ENCODE measurements at regions not wholly inside any gene's neighbourhood (a gene's known extent, or its start where the extent isn't known, plus 50 kb on each side); places are given as distances from the start of the nearest gene placed in this dataset.
A peak's percentile ranks its signal among the peaks of the same experiment; 100 is the strongest.
"Not testable (repeated sequence)": the region's sequence is repeated elsewhere in the genome, so short reads cannot be mapped to it uniquely, and the experiment has no call there.

DNA sequence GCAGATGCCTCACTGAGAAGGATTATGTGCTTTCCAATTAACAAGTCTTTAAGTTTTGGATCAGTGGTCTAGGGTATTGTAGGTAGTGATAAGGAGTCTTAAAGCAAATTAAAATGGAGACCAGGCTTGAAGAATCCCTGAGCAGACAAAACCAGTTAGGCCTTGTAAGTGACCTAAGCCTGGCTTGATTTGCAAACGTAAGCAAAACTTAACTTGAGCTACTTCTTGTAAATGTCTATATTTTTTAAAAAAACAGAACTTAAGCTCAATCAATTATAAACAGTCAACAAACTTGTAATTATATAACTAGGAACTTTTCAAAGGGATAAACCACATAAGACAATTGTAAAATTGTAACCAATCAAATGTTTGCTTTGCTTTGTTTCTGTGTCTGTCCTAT, 72.7 kb upstream of the NALF2 start:
- Histone ChIP-seq H3K9me3 (replicated peaks in 1 of 11) (peaks cover 0 to 7% (median 0%) of the 10 kb centered on the region in 11 experiments; a peak in 2 of 22 replicates), H3K4me3 (no peak overlapping the region), H3K27ac (no peak overlapping the region), H3K9ac (no peak overlapping the region), H3K27me3 (peaks cover 60 to 69% (median 65%) of the 10 kb centered on the region in 11 experiments), H4K20me1 (no peaks in the 10 kb centered on the region), H3K4me1 (peaks cover 0 to 8% (median 0%) of the 10 kb centered on the region in 10 experiments; a peak in 2 of 20 replicates), H3K4me2 (no peak overlapping the region), H3K36me3 (no peaks in the 10 kb centered on the region)
- TF ChIP-seq Cebpa-rat (IDR thresholded peaks at IDR 0.05), result no peak

GRCh38 chrX:69430785-69431184, 73.3 kb upstream of the NALF2 start:
- TF ChIP-seq Cebpa-rat (IDR thresholded peaks at IDR 0.05), result no peak
- peaks cover 0 to 7% (median 0%) of the 10 kb centered on the region in 11 experiments; a peak in 2 of 22 replicates for H3K9me3 ChIP-seq (replicated peaks in 1 of 11)
- H3K36me3 ChIP-seq, result no peaks in the 10 kb centered on the region
- H3K4me3 ChIP-seq, result no peak overlapping the region
- H3K4me1 ChIP-seq, result peaks cover 0 to 8% (median 0%) of the 10 kb centered on the region in 10 experiments; a peak in 2 of 20 replicates
- H4K20me1 ChIP-seq, result no peaks in the 10 kb centered on the region; a peak in 1 of 22 replicates
- H3K27ac ChIP-seq, result no peak overlapping the region
- no peak overlapping the region for H3K9ac ChIP-seq
- peak overlapping the region in 2 of 11 experiments; percentile 28 to 29; a peak in 2 of 22 replicates for H3K4me2 ChIP-seq
- H3K27me3 ChIP-seq, result peaks cover 66 to 76% (median 71%) of the 10 kb centered on the region in 11 experiments

- Histone ChIP-seq H3K4me1 (peaks cover 0 to 8% (median 0%) of the 10 kb centered on the region in 10 experiments; a peak in 2 of 20 replicates), H3K27me3 (peaks cover 79 to 89% (median 84%) of the 10 kb centered on the region in 11 experiments), H3K27ac (no peak overlapping the region), H3K4me3 (no peak overlapping the region), H3K9ac (no peak overlapping the region), H3K4me2 (no peak overlapping the region), H3K9me3 (replicated peaks in 1 of 11) (peaks cover 0 to 7% (median 0%) of the 10 kb centered on the region in 11 experiments; a peak in 2 of 22 replicates), H3K36me3 (no peaks in the 10 kb centered on the region), H4K20me1 (no peaks in the 10 kb centered on the region; a peak in 1 of 22 replicates)
- TF ChIP-seq Cebpa-rat (IDR thresholded peaks at IDR 0.05), result no peak
Observed at GRCh38 chrX:69429339-69430015, 74.6 kb upstream of the NALF2 start.

- H3K4me2 ChIP-seq, result no peak overlapping the region
- H3K27me3 ChIP-seq, result peaks cover 80 to 91% (median 84%) of the 10 kb centered on the region in 11 experiments
- H3K4me3 ChIP-seq, result no peak overlapping the region
- no peak overlapping the region for H3K9ac ChIP-seq
- TF ChIP-seq Cebpa-rat (IDR thresholded peaks at IDR 0.05), result no peak
- H3K27ac ChIP-seq, result no peak overlapping the region
- no peaks in the 10 kb centered on the region; a peak in 1 of 22 replicates for H4K20me1 ChIP-seq
- peaks cover 0 to 8% (median 0%) of the 10 kb centered on the region in 11 experiments; a peak in 4 of 22 replicates for H3K9me3 ChIP-seq (replicated peaks in 1 of 11)
- H3K4me1 ChIP-seq, result peaks cover 0 to 8% (median 0%) of the 10 kb centered on the region in 10 experiments; a peak in 2 of 20 replicates
- no peaks in the 10 kb centered on the region for H3K36me3 ChIP-seq
Observed at GRCh38 chrX:69428216-69428615, 75.9 kb upstream of the NALF2 start.

- H3K4me2 ChIP-seq, result no peak overlapping the region
- no peak overlapping the region for H3K9ac ChIP-seq
- H3K36me3 ChIP-seq, result no peaks in the 10 kb centered on the region
- H4K20me1 ChIP-seq, result no peaks in the 10 kb centered on the region; a peak in 1 of 22 replicates
- no peak overlapping the region for H3K27ac ChIP-seq
- no peak overlapping the region for H3K4me3 ChIP-seq
- no peak for TF ChIP-seq Cebpa-rat (IDR thresholded peaks at IDR 0.05)
- peaks cover 7 to 30% (median 19%) of the 10 kb centered on the region in 11 experiments; a peak in 20 of 22 replicates for H3K9me3 ChIP-seq (replicated peaks in 1 of 11)
- H3K27me3 ChIP-seq, result peaks cover 52 to 71% (median 63%) of the 10 kb centered on the region in 11 experiments
- H3K4me1 ChIP-seq, result no peaks in the 10 kb centered on the region
Observed at GRCh38 chrX:69424910-69425309, 79.2 kb upstream of the NALF2 start.

GRCh38 chrX:69424161-69424560, 80.0 kb upstream of the NALF2 start:
- no peak for TF ChIP-seq Cebpa-rat (IDR thresholded peaks at IDR 0.05)
- no peak overlapping the region for H3K27ac ChIP-seq
- H3K9ac ChIP-seq, result no peak overlapping the region
- H3K36me3 ChIP-seq, result no peaks in the 10 kb centered on the region
- H3K9me3 ChIP-seq (replicated peaks in 1 of 11), result peaks cover 7 to 30% (median 19%) of the 10 kb centered on the region in 11 experiments; a peak in 20 of 22 replicates
- peaks cover 45 to 65% (median 61%) of the 10 kb centered on the region in 11 experiments for H3K27me3 ChIP-seq
- no peaks in the 10 kb centered on the region; a peak in 1 of 22 replicates for H4K20me1 ChIP-seq
- H3K4me3 ChIP-seq, result no peak overlapping the region
- H3K4me1 ChIP-seq, result no peaks in the 10 kb centered on the region
- H3K4me2 ChIP-seq, result no peak overlapping the region

- H3K4me3 ChIP-seq, H3K9ac ChIP-seq, H3K4me1 ChIP-seq, H4K20me1 ChIP-seq, H3K4me2 ChIP-seq, H3K36me3 ChIP-seq, H3K27ac ChIP-seq: not testable (repeated sequence)
- peaks cover 29 to 52% (median 42%) of the 10 kb centered on the region in 11 experiments for H3K27me3 ChIP-seq
- peaks cover 7 to 35% (median 25%) of the 10 kb centered on the region in 11 experiments; a peak in 21 of 22 replicates for H3K9me3 ChIP-seq (replicated peaks in 1 of 11)
Observed at GRCh38 chrX:69422208-69422607, 81.9 kb upstream of the NALF2 start.

- no peak overlapping the region for H3K9ac ChIP-seq
- peaks cover 0 to 5% (median 0%) of the 10 kb centered on the region in 10 experiments; a peak in 3 of 20 replicates for H3K4me1 ChIP-seq
- no peak overlapping the region for H3K4me3 ChIP-seq
- H3K36me3 ChIP-seq, result no peaks in the 10 kb centered on the region
- no peaks in the 10 kb centered on the region for H4K20me1 ChIP-seq
- no peak overlapping the region for H3K27ac ChIP-seq
- peaks cover 7 to 48% (median 21%) of the 10 kb centered on the region in 11 experiments for H3K9me3 ChIP-seq (replicated peaks in 1 of 11)
- no peak overlapping the region for H3K4me2 ChIP-seq
- peaks cover 9 to 53% (median 35%) of the 10 kb centered on the region in 11 experiments; a peak in 21 of 22 replicates for H3K27me3 ChIP-seq
- TF ChIP-seq Cebpa-rat (IDR thresholded peaks at IDR 0.05), result no peak
Observed at GRCh38 chrX:69415698-69416097, 88.4 kb upstream of the NALF2 start.

DNA sequence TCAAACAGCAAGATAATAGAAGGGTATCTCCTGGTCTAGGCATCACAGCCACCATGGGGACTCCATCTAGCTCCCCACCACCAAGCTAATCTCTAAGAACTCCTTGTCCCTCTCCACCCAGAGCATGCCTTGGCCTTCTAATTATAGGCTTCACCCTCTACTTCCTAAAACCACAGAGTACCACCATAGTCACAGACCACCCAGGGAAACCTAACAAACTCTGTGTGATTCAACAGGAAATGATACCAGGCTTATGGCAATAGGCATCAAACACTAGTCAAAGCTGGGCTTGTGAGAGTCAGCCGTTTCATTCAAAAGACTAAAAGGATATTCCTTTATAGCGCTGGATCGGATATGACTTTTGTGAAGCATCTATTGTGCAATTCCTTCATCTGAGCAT, 91.5 kb upstream of the NALF2 start:
- Histone ChIP-seq H3K27me3 (peaks cover 10 to 60% (median 46%) of the 10 kb centered on the region in 11 experiments; a peak in 21 of 22 replicates), H3K9me3 (replicated peaks in 1 of 11) (peaks cover 7 to 37% (median 14%) of the 10 kb centered on the region in 11 experiments), H4K20me1 (no peaks in the 10 kb centered on the region), H3K27ac (no peak overlapping the region), H3K4me3 (no peak overlapping the region), H3K9ac (no peak overlapping the region), H3K36me3 (no peaks in the 10 kb centered on the region), H3K4me1 (peaks cover 0 to 8% (median 0%) of the 10 kb centered on the region in 10 experiments; a peak in 4 of 20 replicates), H3K4me2 (no peak overlapping the region)
- TF ChIP-seq Cebpa-rat (IDR thresholded peaks at IDR 0.05), result peak in 1 of 11 experiments; percentile 45; a peak in 1 of 22 replicates

All from BLaER1 treated with 17β-estradiol and CSF1 and Interleukin-3, amounts not matched to agents 10 nM and 100 nM (cell line).